Superior temporal gyrus (tissue), 1 donor: ENCODE measurements at regions not wholly inside any gene's neighbourhood (a gene's known extent, or its start where the extent isn't known, plus 50 kb on each side); places are given as distances from the start of the nearest gene placed in this dataset.

ENCODE experiments used
- DNase-seq: peaks from one replicate; pipeline ENCODE4 v3.0.0-alpha.2; 2016; ENCODE audit errors: extremely low spot score

DNA sequence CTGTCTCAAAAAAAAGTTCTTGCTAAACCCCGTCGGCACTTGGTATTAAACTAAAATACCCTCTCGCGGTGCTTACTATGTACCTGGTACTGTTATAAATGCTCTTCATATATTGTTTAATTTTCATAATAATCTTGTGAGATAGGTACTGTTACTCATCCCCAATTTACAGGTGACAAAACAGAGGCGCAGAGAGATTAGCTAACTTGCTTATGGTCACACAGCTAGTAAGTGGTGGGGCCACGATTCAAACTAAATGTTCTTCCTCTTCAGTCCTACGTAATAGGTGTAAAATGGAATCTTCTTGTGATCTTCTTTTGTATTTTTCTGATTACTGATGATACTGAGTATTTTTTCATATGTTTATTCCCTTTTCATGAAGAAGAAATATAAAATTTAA is 51.3 kb downstream of the TET3 start:
- DNase-seq, result no peak

DNA sequence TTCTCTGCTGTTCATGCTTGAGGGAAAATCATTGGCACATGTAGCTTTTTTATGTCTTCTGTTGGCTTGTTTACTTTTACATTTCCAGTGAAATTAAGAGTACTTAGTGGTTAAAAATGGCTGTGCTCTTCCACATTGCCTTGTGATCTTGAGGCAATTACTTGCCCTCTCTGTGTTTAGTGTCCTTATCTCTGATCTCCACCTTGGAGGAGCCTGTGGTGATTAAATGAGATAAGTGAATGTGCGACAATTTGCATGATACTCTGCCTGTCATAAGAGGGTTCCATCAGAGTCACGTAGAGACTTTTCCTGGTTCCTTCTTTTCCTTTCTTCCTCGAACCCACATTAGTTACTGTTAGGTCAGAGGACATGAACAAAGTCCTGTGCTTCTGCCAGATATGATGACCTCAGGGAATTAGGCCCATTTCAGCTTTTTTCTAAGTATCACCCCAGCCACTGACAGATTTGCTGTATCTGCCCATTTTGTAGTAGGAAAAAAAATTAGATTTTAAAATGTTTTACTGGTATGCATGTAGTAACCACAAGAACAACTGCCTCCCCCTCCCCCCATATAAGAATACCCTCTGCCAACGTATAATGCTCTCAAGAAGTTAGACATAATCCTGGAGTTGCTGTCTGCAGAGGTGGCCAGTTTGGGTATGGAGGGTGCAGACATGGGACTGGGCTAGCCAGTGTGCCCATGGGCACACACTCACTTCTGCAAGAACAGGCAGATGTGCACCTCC is 51.9 kb downstream of the TET3 start:
- DNase-seq, result no peak

DNA sequence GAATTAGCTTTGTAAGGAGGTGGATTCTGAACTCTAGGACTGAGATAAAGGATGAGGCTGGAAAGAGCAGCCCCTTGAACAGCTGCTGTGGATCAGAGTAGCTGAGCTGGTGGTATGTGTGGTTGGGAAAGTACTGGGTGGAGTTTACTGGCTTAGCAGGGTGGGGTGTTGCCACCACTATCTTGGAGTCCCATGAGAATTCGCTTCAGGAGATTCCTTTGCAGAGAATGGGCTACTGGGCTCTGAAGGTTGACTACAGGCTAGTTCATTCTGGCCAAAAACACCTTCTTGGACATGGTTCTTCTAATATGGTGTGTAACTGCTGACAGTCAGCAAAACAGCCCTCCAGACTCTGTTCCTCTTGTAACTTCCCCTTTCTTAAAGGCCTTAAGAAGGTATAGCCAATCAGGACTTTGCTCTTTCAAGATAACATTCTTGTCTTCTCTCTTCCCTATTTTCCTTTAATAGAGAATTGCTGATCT is 52.7 kb downstream of the TET3 start:
- no peak for DNase-seq

DNA sequence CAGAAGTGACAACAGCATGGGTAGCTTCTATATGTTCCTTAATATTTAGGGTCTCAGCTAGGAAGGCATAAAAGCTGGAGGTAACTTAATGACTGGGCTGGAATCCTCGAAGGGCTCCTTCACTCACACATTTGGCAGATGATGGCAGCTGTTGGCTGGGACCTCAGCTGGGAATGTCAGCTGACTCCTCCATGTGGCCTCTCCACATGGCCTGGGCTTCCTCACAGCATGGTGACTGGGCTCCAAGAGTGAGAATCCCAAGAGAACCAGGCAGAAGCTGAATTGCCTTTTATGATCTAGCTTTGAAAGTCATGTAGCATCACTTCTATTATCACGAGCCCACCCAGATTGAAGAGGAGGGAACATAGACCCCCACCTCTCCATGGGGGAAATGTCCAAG is 54.9 kb downstream of the TET3 start:
- no peak for DNase-seq

DNA sequence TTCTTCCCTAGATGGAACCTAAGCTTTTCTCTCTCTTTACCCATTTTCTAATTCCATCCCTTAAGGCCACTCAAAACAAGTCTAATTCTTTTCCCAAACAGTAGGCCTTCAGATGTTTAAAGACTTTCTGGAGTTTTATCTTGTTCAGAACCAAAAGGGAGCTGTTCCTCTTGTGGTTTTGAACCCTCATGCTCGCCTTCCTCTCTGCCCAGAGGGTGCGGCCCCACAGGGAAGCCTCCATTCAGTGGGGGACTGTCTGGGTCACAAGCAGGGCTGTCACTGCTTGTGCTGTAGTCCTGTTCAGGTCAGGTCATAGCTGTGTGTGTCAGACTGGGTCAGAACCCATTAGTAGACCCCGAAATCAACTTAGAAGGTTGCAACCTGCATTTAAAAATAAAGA is 56.5 kb downstream of the TET3 start:
- DNase-seq, result no peak

DNA sequence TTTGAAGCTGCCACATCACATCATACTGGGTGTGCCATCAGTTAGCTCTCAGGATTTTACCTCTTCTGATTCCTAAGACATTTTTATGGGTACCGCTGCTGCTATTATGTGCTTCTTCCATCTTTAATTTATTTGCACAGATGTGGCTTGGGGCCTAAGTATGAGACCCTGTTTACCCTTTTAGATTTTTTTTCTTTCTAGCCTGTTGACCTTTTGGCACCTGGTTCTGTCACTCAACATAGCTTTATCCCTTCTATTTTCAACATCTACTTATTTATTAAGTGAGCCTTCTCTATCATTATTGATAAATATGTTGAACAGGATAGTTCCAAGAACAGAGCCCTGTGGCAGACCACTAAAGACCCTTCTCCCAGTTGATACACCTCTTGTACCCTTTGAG is 57.0 kb downstream of the TET3 start:
- no peak for DNase-seq

DNA sequence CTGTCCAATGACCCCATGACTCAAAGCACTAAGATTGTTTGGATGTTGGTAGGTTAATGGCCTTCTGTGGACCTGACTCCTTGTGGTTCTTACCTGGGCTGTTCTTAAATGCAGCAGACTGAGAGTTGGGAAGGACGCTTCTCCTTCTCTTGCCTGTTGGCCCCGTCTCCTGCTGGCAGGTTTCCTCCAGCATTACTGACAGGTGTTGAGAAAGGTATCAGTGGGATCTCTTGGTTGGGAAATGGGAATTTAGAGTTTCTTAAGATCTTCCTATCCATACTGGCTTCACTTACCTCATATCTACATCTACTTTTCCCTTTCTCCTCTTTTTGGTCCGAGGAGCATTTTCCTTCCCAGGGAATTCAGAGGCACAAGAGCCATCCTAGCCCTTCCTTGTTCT is 57.9 kb downstream of the TET3 start:
- DNase-seq, result no peak

DNA sequence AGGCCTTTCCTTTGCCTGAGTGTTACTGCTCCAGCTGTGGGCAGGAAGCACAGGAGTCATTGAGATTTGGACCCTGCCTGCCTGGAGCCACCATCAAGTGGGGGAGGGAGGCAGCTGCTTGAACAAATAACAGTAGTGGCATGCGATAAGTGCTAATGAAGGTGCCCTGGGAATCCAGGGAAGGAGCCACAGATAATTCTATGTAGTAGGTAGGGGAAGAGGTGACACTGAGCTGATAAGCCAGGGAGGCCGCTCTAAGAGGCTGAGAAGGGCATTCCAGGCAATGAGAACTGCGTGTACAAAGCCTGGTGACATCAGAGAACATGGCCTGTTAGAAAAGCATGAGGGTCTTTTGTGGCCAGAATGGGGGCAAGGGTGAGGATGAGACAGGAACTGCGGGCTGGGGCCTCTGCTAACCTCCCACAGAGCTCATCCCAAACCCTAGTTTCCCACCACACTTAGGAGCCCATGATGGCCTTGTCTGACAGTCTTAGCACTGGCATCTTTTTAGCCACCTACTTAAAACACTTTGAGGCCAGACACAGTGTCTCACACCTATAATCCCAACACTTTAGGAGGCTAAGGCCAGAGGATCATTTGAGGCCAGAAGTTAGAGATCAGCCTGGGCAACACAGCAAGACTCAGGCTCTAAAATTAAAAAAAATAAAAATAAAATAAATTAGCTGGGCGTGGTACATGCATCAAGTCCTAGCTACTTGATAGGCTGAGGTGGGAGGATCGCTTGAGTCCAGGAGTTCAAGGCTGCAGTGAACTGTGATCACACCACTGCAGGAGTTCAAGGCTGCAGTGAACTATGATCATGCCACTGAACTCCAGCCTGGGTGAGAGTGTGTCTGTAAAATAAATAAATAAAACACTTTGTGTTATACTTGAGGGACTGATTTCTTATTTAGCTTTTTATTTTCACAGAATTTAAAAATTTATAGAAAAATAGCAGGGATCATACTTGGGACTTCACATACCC is 58.9 kb downstream of the TET3 start:
- DNase-seq, result no peak

DNA sequence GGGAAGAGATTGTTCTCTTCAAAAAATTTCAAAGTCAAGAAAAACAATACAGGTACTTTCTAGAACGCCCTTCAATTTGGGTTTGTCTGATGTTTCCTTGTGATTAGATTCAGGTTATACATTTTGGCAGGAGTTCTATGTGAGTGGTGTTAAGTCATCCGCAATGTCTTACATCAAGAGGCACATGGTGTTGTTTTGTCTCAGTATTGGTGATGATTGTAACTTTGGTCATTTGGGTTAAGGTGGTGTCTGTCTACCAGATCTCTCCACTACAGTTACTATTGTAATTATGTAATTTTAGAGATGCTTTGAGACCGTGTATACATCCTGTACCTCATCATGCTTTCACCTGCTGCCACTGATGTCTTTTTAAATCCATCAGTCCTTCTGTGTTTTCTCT is 60.3 kb downstream of the TET3 start:
- DNase-seq, result no peak

DNA sequence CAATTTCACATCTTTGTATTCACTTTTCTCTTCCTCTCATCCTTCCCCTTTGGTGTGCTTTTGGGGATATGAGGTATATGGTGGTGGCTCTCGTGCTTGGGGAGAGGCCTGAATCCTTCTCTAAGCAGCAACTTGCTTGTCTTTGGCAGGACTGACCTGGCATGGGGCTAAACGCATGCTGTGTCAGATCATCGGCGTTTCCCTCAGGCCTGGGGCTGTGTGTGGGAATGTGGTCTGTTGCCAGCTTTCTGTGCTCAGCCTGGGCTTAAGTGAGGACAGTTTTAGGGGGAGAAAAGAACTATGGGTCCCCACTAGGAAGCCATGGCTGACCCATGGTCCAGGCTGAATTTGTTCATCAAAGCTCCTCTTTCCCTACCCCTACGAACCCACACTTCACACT is 60.7 kb downstream of the TET3 start:
- no peak for DNase-seq

DNA sequence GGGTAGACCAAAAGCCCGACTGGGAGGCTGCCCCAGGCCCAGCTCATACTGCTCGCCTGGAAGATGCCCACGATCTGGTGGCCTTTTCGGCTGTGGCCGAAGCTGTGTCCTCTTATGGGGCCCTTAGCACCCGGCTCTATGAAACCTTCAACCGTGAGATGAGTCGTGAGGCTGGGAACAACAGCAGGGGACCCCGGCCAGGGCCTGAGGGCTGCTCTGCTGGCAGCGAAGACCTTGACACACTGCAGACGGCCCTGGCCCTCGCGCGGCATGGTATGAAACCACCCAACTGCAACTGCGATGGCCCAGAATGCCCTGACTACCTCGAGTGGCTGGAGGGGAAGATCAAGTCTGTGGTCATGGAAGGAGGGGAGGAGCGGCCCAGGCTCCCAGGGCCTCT is 61.7 kb downstream of the TET3 start:
- DNase-seq, result no peak

DNA sequence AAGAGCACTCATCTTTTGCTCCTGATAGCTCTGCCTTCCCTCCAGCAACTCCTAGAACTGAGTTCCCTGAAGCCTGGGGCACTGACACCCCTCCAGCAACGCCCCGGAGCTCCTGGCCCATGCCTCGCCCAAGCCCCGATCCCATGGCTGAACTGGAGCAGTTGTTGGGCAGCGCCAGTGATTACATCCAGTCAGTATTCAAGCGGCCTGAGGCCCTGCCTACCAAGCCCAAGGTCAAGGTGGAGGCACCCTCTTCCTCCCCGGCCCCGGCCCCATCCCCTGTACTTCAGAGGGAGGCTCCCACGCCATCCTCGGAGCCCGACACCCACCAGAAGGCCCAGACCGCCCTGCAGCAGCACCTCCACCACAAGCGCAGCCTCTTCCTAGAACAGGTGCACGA is 62.4 kb downstream of the TET3 start:
- no peak for DNase-seq

DNA sequence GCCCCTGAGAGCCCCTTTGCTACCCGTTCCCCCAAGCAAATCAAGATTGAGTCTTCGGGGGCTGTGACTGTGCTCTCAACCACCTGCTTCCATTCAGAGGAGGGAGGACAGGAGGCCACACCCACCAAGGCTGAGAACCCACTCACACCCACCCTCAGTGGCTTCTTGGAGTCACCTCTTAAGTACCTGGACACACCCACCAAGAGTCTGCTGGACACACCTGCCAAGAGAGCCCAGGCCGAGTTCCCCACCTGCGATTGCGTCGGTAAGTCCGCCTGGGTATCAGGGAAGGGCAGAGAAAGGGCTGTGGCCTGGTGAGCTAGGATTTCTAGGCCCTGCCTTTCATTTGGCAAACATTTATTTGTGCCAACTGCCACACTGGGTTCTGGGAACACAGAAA is 63.4 kb downstream of the TET3 start:
- no peak for DNase-seq

DNA sequence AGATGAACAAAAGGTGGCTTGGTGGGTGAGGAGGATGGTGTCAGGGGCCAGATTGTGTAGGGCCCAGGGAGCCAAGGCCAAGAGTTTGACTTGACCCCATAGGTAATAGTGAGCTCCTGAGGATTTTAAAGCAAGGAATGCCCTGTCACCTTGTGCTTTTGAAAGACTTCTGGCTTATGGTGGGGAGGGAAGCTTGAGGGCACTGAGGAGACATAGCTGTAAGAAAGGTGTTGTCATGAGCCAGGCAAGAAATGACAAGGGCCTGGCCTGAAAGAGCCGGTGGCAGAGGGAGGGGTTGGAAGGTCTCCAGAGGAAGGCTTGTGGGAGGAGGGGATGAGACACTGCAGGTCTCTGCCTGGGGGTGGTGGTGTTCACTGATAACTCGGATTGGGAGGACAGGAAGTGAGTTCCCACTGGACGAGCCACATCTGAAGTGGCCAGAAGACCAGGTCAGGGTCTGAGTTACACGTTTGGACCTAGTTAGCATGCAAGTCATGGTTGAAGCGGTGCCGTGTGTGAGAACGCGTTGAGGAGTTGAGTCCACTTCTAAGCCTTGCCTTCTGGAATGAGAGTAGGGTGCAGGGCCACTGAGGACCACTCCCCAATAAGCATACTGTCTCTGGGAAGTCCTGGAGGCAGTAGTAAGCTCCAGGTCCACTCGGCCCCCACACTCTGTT is 64.3 kb downstream of the TET3 start:
- no peak for DNase-seq

DNA sequence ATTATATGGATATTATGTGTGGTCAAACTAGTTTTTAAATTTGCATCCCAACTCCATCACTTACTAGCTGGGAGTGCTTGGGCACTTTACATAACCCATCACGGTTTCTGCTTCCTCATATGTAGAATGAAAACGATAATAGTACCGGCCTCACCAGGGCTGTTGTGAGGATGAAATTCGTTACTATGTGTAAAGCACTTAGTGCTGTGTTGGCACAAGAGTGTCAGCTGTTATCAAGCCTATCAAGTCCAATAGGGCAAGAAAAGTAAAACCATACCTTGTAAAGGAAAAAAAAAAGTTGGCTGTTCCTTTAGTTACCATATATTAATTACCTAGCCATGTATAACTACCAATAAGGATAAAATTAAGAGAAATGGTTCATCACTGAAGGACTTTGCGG is 65.4 kb downstream of the TET3 start:
- DNase-seq, result no peak

DNA sequence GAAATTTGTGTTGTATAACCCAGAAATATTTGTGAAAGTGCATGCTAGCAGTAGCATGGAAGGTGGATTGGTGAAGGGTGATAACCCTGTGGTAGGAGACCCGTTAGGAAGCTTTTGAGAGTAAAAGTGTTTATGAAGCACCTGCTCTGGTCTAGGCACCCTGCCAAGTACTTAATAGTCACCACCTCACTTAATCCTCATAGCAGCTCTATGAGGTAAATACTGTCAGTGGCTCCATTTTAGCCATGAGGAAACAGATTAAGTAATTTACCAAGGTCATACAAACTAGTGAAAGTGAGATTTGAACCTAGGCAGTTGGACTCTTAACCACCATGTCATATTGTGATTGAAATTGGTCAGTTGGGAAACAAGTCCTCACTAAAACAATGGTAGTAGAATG is 66.8 kb downstream of the TET3 start:
- no peak for DNase-seq

DNA sequence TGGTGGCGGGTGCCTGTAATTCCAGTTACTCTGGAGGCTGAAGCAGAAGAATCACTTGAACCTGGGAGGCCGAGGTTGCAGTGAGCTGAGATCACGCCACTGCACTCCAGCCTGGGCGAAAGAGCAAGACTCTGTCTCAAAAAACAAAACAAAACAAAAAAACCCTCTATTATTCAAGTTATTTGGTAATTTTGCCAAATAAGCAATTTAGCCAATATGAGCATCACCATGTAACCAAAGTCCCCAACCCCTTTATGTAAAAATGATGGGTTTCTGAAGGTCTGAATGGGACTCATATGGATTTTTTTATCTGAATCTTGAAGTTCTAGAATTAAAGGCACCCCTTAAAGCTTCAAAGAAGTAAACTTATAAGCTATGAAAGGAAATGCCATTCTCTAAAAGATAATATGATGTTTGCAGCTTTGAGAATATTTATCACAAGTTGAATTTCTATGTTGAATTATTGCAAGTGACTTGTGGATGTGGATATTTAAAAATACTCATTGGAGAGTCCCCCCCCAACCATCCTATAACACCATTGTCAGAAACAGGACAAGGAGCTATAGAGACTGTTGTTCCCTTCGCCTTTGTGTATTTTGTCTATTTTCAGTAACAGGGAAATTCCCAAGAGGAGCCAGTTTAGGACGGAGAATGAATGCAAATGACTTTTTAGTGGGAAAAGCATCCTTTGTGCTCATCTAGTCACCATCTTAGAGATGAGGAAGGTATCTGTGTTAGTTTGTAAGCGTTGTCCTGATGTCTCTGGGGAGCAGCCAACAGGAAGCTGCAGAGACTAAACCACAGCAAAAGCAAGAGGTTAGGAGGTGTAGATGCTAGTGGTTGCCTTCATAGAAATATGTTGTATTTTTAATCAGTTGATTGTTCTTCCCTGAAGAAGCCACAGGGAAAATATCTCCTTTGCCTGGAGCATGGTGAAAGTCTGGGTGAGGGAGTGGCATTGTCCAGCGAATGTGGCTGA is 68.3 kb downstream of the TET3 start:
- DNase-seq, result peak; percentile 80

DNA sequence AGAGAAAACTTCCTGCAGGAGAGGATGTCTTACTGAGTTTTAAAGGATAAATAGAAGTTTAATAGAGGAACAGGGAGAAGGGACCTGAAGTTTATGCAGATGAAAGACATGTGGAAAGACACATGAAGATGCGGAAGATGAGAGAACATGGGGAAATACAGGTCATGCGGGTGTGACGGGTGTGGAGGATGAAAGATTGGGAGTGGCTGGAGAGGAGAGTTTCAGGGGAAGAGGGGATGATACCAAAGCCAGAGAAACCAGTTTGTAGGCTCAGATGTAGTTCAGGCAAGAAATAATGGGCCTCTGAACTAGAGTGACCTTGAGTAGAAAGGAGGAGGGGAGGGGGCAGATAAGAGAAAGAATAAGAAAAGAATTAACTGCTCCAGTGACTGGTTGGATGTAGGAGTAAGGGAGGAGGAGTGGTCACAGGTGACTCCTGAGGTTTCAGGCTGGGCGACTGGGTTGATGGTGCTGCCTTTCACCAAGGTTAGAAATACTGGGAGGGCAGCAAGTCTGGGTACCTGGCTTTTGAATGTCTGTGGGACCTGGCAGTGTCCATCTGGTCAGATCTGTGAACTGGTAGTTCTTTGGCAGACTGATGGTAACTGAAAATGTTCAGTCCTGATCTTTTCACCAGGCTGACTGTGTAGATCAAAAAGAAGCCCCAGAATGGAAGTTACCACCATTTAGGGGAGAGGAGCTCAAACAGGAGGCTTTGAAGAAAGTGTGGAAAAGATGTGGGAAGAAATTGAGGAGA is 69.4 kb downstream of the TET3 start:
- DNase-seq, result no peak

DNA sequence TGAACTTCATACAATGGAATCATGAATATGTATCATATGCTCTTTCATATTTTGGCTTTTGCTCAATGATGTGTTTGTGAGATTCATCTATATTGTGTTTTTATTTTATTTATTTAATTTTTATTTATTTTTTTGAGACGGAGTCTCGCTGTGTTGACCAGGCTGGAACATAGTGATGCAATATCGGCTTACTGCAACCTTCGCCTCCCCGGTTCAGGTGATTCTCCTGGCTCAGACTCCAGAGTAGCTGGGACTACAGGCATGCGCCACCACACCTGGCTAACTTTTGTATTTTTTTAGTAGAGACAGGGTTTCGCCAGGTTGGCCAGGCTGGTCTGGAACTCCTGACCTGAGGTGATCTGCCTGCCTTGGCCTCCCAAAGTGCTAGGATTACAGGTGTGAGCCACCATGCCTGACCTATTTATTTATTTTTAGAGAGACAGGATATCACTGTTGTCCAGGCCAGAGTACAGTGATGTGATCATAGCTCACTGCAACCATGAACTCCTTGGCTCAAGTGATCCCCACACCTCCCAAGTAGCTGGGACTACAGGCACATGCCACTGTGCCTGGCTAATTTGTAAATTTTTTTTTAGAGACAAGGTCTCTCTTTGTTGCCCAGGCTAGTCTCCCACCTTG is 74.5 kb downstream of the TET3 start:
- DNase-seq, result no peak

DNA sequence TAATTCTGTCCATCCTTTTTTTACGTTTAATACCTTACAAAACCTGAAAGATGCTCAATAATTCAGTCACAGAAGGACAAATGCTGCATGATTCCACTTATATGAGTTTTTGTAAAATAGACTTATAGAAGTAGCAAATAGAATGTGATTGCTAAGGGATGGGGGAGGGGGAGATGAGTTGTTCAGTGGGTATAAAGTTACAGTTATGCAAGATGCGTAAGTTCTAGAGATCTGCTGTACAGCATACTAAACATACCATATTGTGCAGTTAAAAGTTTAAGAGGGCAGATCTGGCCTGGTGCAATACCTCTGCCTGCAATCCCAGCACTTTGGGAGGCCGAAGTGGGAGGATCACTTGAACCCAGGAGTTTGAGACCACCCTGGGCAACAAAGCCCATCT is 78.8 kb downstream of the TET3 start:
- DNase-seq, result no peak
